Common myeloid progenitor, CD34-positive (primary cell): ENCODE measurements at regions not wholly inside any gene's neighbourhood (a gene's known extent, or its start where the extent isn't known, plus 50 kb on each side); places are given as distances from the start of the nearest gene placed in this dataset.

ENCODE experiments used
- CTCF ChIA-PET: fragments of 350-600 bp; sonication (Branson Sonifier 250); formaldehyde crosslinking; loops from one replicate; lab custom pipeline; 2021; ENCODE audit warnings: antibody characterized with exemption; lab: Charles Lee
- POLR2A ChIA-PET: fragments of 350-600 bp; sonication (Branson Sonifier 250); formaldehyde crosslinking; loops from one replicate; lab custom pipeline; 2021; ENCODE audit warnings: antibody characterized with exemption; lab: Charles Lee
- DNase-seq, 3 donors: peaks; one replicate each; pipeline versions ENCODE4 v3.0.0 to v3.0.0-alpha.2; 2013
- H3K27ac ChIP-seq, 2 experiments: 1 replicate in 1 of 2; 2 replicates in 1 of 2; pipeline ENCODE4 v1.7.0; 2013; ENCODE audit warnings: inconsistent platforms in 2 of 2, low read length in 2 of 2, mild to moderate bottlenecking in 2 of 2, low read depth in 1 of 2, moderate library complexity in 1 of 2; ENCODE audit not compliant: severe bottlenecking in 2 of 2, insufficient read depth in 1 of 2, poor library complexity in 1 of 2
- H3K27me3 ChIP-seq, 5 experiments: replicated peaks in 2 of 5; 1 replicate in 3 of 5; 2 replicates in 2 of 5; pipeline versions ENCODE4 v1.6.1 to v1.7.0; 2013; ENCODE audit warnings: low read length in 4 of 5, mild to moderate bottlenecking in 2 of 5, moderate library complexity in 2 of 5, inconsistent platforms in 1 of 5; ENCODE audit not compliant: insufficient read depth in 5 of 5, control insufficient read depth in 4 of 5
- H3K36me3 ChIP-seq, 4 experiments: 1 replicate in 2 of 4; 2 replicates in 2 of 4; pipeline versions ENCODE4 v1.6.1 to v1.7.0; 2013; ENCODE audit warnings: low read length in 3 of 4, control low read depth in 1 of 4, mild to moderate bottlenecking in 1 of 4; ENCODE audit not compliant: control insufficient read depth in 4 of 4, insufficient read depth in 4 of 4
- H3K4me1 ChIP-seq, 4 experiments: 1 replicate in 3 of 4; 2 replicates in 1 of 4; pipeline versions ENCODE4 v1.6.1 to v1.7.1; 2013; ENCODE audit warnings: low read length in 3 of 4, mild to moderate bottlenecking in 3 of 4, control low read depth in 1 of 4, inconsistent platforms in 1 of 4, moderate library complexity in 1 of 4; ENCODE audit not compliant: control insufficient read depth in 4 of 4, insufficient read depth in 4 of 4; ENCODE audit errors: control extremely low read depth in 1 of 4
- H3K4me3 ChIP-seq, 7 experiments: 1 replicate in 4 of 7; 2 replicates in 3 of 7; pipeline versions ENCODE4 v1.5.1 to v1.7.0; 2013; ENCODE audit warnings: mild to moderate bottlenecking in 7 of 7, low read length in 6 of 7, moderate library complexity in 6 of 7, inconsistent platforms in 2 of 7, low read depth in 2 of 7, control low read depth in 1 of 7; ENCODE audit not compliant: insufficient read depth in 4 of 7, control insufficient read depth in 1 of 7; ENCODE audit errors: extremely low read depth in 1 of 7
- H3K9me3 ChIP-seq, 5 experiments: 1 replicate in 4 of 5; 2 replicates in 1 of 5; pipeline versions ENCODE4 v1.6.1 to v1.7.1; 2013; ENCODE audit warnings: low read length in 4 of 5, mild to moderate bottlenecking in 2 of 5, inconsistent platforms in 1 of 5, low read depth in 1 of 5, moderate library complexity in 1 of 5; ENCODE audit not compliant: control insufficient read depth in 4 of 5, insufficient read depth in 2 of 5; ENCODE audit errors: control extremely low read depth in 1 of 5
- WGBS: methylation state at CpG from one replicate; pipeline ENCODE4 v1.1.5; 2013; ENCODE audit not compliant: insufficient coverage; 5-methylcytosine and 5-hydroxymethylcytosine counted together

DNA sequence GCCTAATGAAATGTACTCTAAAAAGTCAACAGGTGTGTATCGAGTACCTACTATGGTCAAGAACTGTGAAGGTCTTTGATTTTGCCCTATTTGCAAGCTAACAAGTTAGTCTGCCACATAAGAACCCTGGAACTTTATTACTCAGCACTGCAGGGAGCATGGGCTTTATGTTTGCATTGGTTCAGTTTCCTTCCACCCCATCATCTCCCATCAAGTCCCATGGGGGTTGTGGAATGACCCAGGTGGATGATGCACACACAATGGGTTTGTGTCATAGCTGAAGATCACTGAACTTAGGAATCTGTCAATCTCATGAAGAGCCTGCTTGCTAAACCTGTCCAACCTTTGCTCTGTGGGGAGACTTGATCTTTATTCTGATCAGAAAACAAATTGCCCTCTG lies 265.5 kb downstream of the RPRM start:
- no peak overlapping the region for H3K27ac ChIP-seq
- no peaks in the 10 kb centered on the region for H3K9me3 ChIP-seq
- H3K36me3 ChIP-seq: no peaks in the 10 kb centered on the region
- ChIA-PET POLR2A (no interaction called here), CTCF (no interaction called here)
- no peaks in the 10 kb centered on the region for H3K4me1 ChIP-seq
- H3K27me3 ChIP-seq: no peaks in the 10 kb centered on the region
- WGBS: 100% methylated on average over 1 of the region's 1 CpG
- no peak for DNase-seq
- H3K4me3 ChIP-seq: no peak overlapping the region

- no peak overlapping the region for H3K4me3 ChIP-seq
- H3K27me3 ChIP-seq: no peaks in the 10 kb centered on the region
- 89% methylated on average over 5 of the region's 11 CpGs for WGBS
- no peaks in the 10 kb centered on the region for H3K4me1 ChIP-seq
- DNase-seq: no peak
- ChIA-PET CTCF (no interaction called here), POLR2A (no interaction called here)
- no peaks in the 10 kb centered on the region for H3K36me3 ChIP-seq
- H3K27ac ChIP-seq: no peak overlapping the region
- peaks cover 0 to 5% (median 0%) of the 10 kb centered on the region in 5 experiments for H3K9me3 ChIP-seq
These were observed 280.9 kb downstream of the RPRM start for GRCh38 chr2:153197402-153198386.

- H3K4me1 ChIP-seq: no peaks in the 10 kb centered on the region
- H3K4me3 ChIP-seq: no peak overlapping the region
- peaks cover 0 to 5% (median 0%) of the 10 kb centered on the region in 5 experiments for H3K9me3 ChIP-seq
- H3K27me3 ChIP-seq: no peaks in the 10 kb centered on the region
- H3K27ac ChIP-seq: no peak overlapping the region
- 94% methylated on average over 8 of the region's 8 CpGs for WGBS
- DNase-seq: no peak
- ChIA-PET POLR2A (no interaction called here), CTCF (interaction anchor here (1.1 kb wide), 1 partner anchor 47 kb away, joined by 3 read pairs; no protein-coding TSS in a partner anchor)
- no peaks in the 10 kb centered on the region for H3K36me3 ChIP-seq
These were observed 282.0 kb downstream of the RPRM start for GRCh38 chr2:153196378-153197058.

GRCh38 chr2:153195342-153195741 lies 283.2 kb downstream of the RPRM start:
- Histone ChIP-seq H3K27me3 (no peaks in the 10 kb centered on the region), H3K4me1 (no peaks in the 10 kb centered on the region), H3K9me3 (peaks cover 0 to 5% (median 0%) of the 10 kb centered on the region in 5 experiments), H3K4me3 (no peak overlapping the region), H3K27ac (no peak overlapping the region), H3K36me3 (no peaks in the 10 kb centered on the region)
- DNase-seq: no peak
- 92% methylated on average over 1 of the region's 2 CpGs for WGBS
- ChIA-PET CTCF (no interaction called here), POLR2A (no interaction called here)

GRCh38 chr2:153189091-153189888 lies 289.3 kb downstream of the RPRM start:
- DNase-seq: no peak
- Histone ChIP-seq H3K27me3 (no peaks in the 10 kb centered on the region), H3K27ac (no peak overlapping the region), H3K4me1 (no peaks in the 10 kb centered on the region), H3K4me3 (no peak overlapping the region), H3K36me3 (no peaks in the 10 kb centered on the region), H3K9me3 (no peaks in the 10 kb centered on the region)
- ChIA-PET POLR2A (no interaction called here), CTCF (no interaction called here)
- 86% methylated on average over 1 of the region's 3 CpGs for WGBS

DNA sequence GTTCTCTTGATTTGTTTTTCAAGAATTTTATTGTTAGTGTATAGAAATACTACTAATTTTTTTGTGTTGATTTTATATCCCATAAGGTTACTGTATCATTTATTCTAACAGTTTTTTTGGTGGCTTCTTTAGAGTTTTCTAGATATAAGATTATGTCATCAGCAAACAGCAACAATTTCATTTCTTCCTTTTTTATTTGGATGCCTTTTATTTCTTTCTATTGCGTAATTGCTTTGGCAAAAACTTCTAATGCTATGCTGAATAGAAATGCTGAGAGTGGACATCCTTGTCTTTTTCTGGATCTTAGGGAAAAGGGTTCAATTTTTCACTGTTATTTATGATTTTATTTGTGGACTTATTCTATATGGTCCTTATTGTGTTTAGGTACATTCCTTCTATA lies 298.8 kb downstream of the RPRM start:
- DNase-seq: no peak
- POLR2A ChIA-PET: no interaction called here
- Histone ChIP-seq H3K27ac (no peak overlapping the region), H3K4me1 (no peaks in the 10 kb centered on the region), H3K4me3 (no peak overlapping the region), H3K9me3 (no peaks in the 10 kb centered on the region), H3K27me3 (no peaks in the 10 kb centered on the region), H3K36me3 (no peaks in the 10 kb centered on the region)
- WGBS: no CpG with 5 or more reads among the region's 1 CpG
- CTCF ChIA-PET: no interaction called here
